DMS53 (cell line): ENCODE measurements at regions not wholly inside any gene's neighbourhood (a gene's known extent, or its start where the extent isn't known, plus 50 kb on each side); places are given as distances from the start of the nearest gene placed in this dataset.

Experiments
- DNase-seq: peaks from one replicate; lab custom pipeline; 2025; lab: John Stamatoyannopoulos, UW

GRCh38 chrX:25219480-25219879 is 203.7 kb upstream of the ARX start:
- no peak for DNase-seq

GRCh38 chrX:25213611-25214010 is 197.8 kb upstream of the ARX start:
- no peak for DNase-seq

GRCh38 chrX:25207803-25208475 is 192.2 kb upstream of the ARX start:
- DNase-seq = no peak

- no peak for DNase-seq
These were observed 191.0 kb upstream of the ARX start for GRCh38 chrX:25206778-25207177.

- DNase-seq = no peak
These were observed 188.4 kb upstream of the ARX start for GRCh38 chrX:25204182-25204581.

- DNase-seq = no peak
These were observed 187.1 kb upstream of the ARX start for GRCh38 chrX:25202827-25203226.

GRCh38 chrX:25198891-25199290 is 183.1 kb upstream of the ARX start:
- DNase-seq = no peak

- DNase-seq = no peak
These were observed 182.5 kb upstream of the ARX start for GRCh38 chrX:25198253-25198652.

- DNase-seq = no peak
These were observed 180.5 kb upstream of the ARX start for GRCh38 chrX:25196221-25196620.

- DNase-seq = peak; percentile 24
These were observed 175.6 kb upstream of the ARX start for GRCh38 chrX:25191403-25191802.

- DNase-seq = no peak
These were observed 166.0 kb upstream of the ARX start for GRCh38 chrX:25181775-25182174.

- DNase-seq = no peak
These were observed 164.5 kb upstream of the ARX start for GRCh38 chrX:25180242-25180641.

- DNase-seq = no peak
These were observed 162.8 kb upstream of the ARX start for GRCh38 chrX:25178555-25178954.

- DNase-seq = peak; percentile 6
These were observed 160.0 kb upstream of the ARX start for GRCh38 chrX:25175743-25176142.

GRCh38 chrX:25175171-25175570 is 159.4 kb upstream of the ARX start:
- DNase-seq = no peak

GRCh38 chrX:25166546-25166945 is 150.8 kb upstream of the ARX start:
- DNase-seq = no peak

- no peak for DNase-seq
These were observed 150.4 kb upstream of the ARX start for GRCh38 chrX:25166145-25166544.

GRCh38 chrX:25158635-25159034 is 142.9 kb upstream of the ARX start:
- DNase-seq = peak; percentile 5

GRCh38 chrX:25156832-25157231 is 141.1 kb upstream of the ARX start:
- no peak for DNase-seq

- DNase-seq = peak; percentile 86
These were observed 140.6 kb upstream of the ARX start for GRCh38 chrX:25156323-25156722.

- DNase-seq = peak; percentile 19
These were observed 138.4 kb upstream of the ARX start for GRCh38 chrX:25154168-25154567.

- DNase-seq = no peak
These were observed 136.0 kb upstream of the ARX start for GRCh38 chrX:25151749-25152148.

GRCh38 chrX:25144043-25144940 is 128.5 kb upstream of the ARX start:
- DNase-seq = peak; percentile 79
